IMR-90 (cell line): ENCODE measurements at regions not wholly inside any gene's neighbourhood (a gene's known extent, or its start where the extent isn't known, plus 50 kb on each side); places are given as distances from the start of the nearest gene placed in this dataset.

Source experiments
- ATAC-seq: fragments of 200-7000 bp; cut with Tn5 transposase; 2 replicates; pipeline ENCODE4 v1.9.1; 2020; ENCODE audit warnings: low read depth, mild to moderate bottlenecking, moderate library complexity
- BruUV-seq: library from RNA; stranded (reverse); fragments of 400-500 nt; replicated peaks from 2 replicates; lab custom pipeline; 2021; lab: Mats Ljungman, UMichigan
- CTCF ChIA-PET: fragments of 300-600 bp; formaldehyde crosslinking; extraction: SDS; loops from one replicate; lab custom pipeline; 2021; ENCODE audit warnings: antibody characterized with exemption; lab: Yijun Ruan, JAX
- POLR2A ChIA-PET: fragments of 300-600 bp; sonication (Branson Sonifier 250); formaldehyde crosslinking; loops from one replicate; lab custom pipeline; 2022; ENCODE audit warnings: antibody characterized with exemption; ENCODE audit not compliant: unreplicated experiment; lab: Charles Lee
- DNase-seq: peaks from one replicate; pipeline ENCODE4 v3.0.0; 2013
- H2AFZ ChIP-seq: replicated peaks from 2 replicates; pipeline ENCODE3; 2013; ENCODE audit warnings: low read length, mild to moderate bottlenecking; ENCODE audit not compliant: poor library complexity
- H2AK5ac ChIP-seq: 2 replicates; pipeline ENCODE4 v1.6.1; 2013; ENCODE audit warnings: low read depth, low read length, inconsistent platforms
- H2AK9ac ChIP-seq: replicated peaks from 2 replicates; pipeline ENCODE3; 2013; ENCODE audit warnings: mild to moderate bottlenecking, low read depth, low read length, moderate library complexity; ENCODE audit not compliant: poor library complexity
- H2BK120ac ChIP-seq: 2 replicates; pipeline ENCODE4 v1.6.1; 2013; ENCODE audit warnings: low read depth, low read length, inconsistent platforms
- H2BK15ac ChIP-seq: 3 replicates; pipeline ENCODE4 v1.6.1; 2013; ENCODE audit warnings: low read depth, low read length, inconsistent platforms
- H2BK20ac ChIP-seq: 2 replicates; pipeline ENCODE4 v1.6.1; 2013; ENCODE audit warnings: low read depth, mild to moderate bottlenecking, inconsistent platforms, low read length, moderate library complexity
- H2BK5ac ChIP-seq: 2 replicates; pipeline ENCODE4 v1.6.1; 2013; ENCODE audit warnings: mild to moderate bottlenecking, low read depth, low read length, inconsistent platforms; ENCODE audit not compliant: poor library complexity, severe bottlenecking
- H3K14ac ChIP-seq: replicated peaks from 2 replicates; pipeline ENCODE4 v1.6.1; 2013; ENCODE audit warnings: low read depth, low read length, inconsistent platforms
- H3K18ac ChIP-seq: 2 replicates; pipeline ENCODE4 v1.6.1; 2013; ENCODE audit warnings: low read depth, low read length, control low read depth
- H3K23ac ChIP-seq: 2 replicates; pipeline ENCODE4 v1.6.1; 2013; ENCODE audit warnings: low read depth, low read length, inconsistent platforms
- H3K27ac ChIP-seq: 2 replicates; pipeline ENCODE4 v1.5.1; 2013; ENCODE audit warnings: mild to moderate bottlenecking, control low read depth, low read length; ENCODE audit not compliant: insufficient read depth
- H3K27me3 ChIP-seq: 2 replicates; pipeline ENCODE4 v1.6.1; 2013; ENCODE audit warnings: low read length; ENCODE audit not compliant: control insufficient read depth, insufficient read depth
- H3K36me3 ChIP-seq: 2 replicates; pipeline ENCODE4 v1.6.1; 2013; ENCODE audit warnings: low read length, mixed read lengths; ENCODE audit not compliant: control insufficient read depth, insufficient read depth
- H3K4ac ChIP-seq: 2 replicates; pipeline ENCODE4 v1.6.1; 2013; ENCODE audit warnings: low read depth, low read length, inconsistent platforms
- H3K4me1 ChIP-seq: 2 replicates; pipeline ENCODE4 v1.6.1; 2013; ENCODE audit warnings: low read length, mixed read lengths; ENCODE audit not compliant: control insufficient read depth, insufficient read depth
- H3K4me2 ChIP-seq: 2 replicates; pipeline ENCODE4 v1.6.1; 2013; ENCODE audit warnings: low read depth, mild to moderate bottlenecking, control low read depth, low read length, moderate library complexity
- H3K4me3 ChIP-seq: 2 replicates; pipeline ENCODE4 v1.5.1; 2013; ENCODE audit warnings: low read depth, mild to moderate bottlenecking, control low read depth, low read length, moderate library complexity; ENCODE audit not compliant: insufficient read depth
- H3K56ac ChIP-seq: 2 replicates; pipeline ENCODE4 v1.6.1; 2013; ENCODE audit warnings: low read length, inconsistent platforms; ENCODE audit not compliant: insufficient read depth; ENCODE audit errors: extremely low read depth
- H3K79me1 ChIP-seq, 2 experiments: 2 replicates each; pipeline ENCODE4 v1.6.1; 2013; ENCODE audit warnings: low read length in 2 of 2, inconsistent platforms in 1 of 2, low read depth in 1 of 2
- H3K9ac ChIP-seq: 2 replicates; pipeline ENCODE4 v1.6.1; 2013; ENCODE audit warnings: low read depth, low read length, control low read depth
- H3K9me1 ChIP-seq: 2 replicates; pipeline ENCODE4 v1.6.1; 2013; ENCODE audit warnings: low read length, inconsistent platforms; ENCODE audit not compliant: insufficient read depth
- H3K9me3 ChIP-seq: 2 replicates; pipeline ENCODE4 v1.6.1; 2013; ENCODE audit warnings: low read length; ENCODE audit not compliant: control insufficient read depth, insufficient read depth
- H4K20me1 ChIP-seq: 2 replicates; pipeline ENCODE4 v1.6.1; 2013; ENCODE audit warnings: low read length, inconsistent platforms; ENCODE audit not compliant: insufficient read depth
- H4K5ac ChIP-seq: 2 replicates; pipeline ENCODE4 v1.6.1; 2013; ENCODE audit warnings: mild to moderate bottlenecking, low read depth, low read length, control low read depth
- H4K8ac ChIP-seq, 2 experiments: 2 replicates each; pipeline ENCODE4 v1.6.1; 2013; ENCODE audit warnings: low read depth in 2 of 2, low read length in 2 of 2, control low read depth in 1 of 2, inconsistent platforms in 1 of 2
- H4K91ac ChIP-seq: 2 replicates; pipeline ENCODE4 v1.6.1; 2013; ENCODE audit warnings: low read depth, low read length, inconsistent platforms; ENCODE audit not compliant: insufficient read depth
- CEBPB ChIP-seq: IDR thresholded peaks from 2 replicates; pipeline ENCODE4 v1.6.1; 2012; ENCODE audit warnings: low read depth, low read length, improper control_type of control experiment
- CHD1 ChIP-seq: IDR thresholded peaks from 2 replicates; pipeline ENCODE4 v1.6.1; 2012; ENCODE audit warnings: low read depth, low read length, improper control_type of control experiment
- MAZ ChIP-seq: IDR thresholded peaks from 2 replicates; pipeline ENCODE4 v1.6.1; 2012; ENCODE audit warnings: low read depth, mild to moderate bottlenecking, low read length, improper control_type of control experiment, moderate library complexity, borderline replicate concordance
- SMC3 ChIP-seq: fragments of 150-350 bp; IDR thresholded peaks from 2 replicates; pipeline ENCODE4 v1.6.1; 2016; ENCODE audit warnings: low read depth, mild to moderate bottlenecking, antibody characterized with exemption, low read length, moderate library complexity
- WGBS, 2 experiments: methylation state at CpG; one replicate each; pipeline versions ENCODE4 v1.1.5 to v1.1.7; 2013; ENCODE audit warnings: missing lambda C conversion rate in 2 of 2; ENCODE audit not compliant: insufficient read length in 1 of 2; ENCODE audit errors: extremely low coverage in 2 of 2; 5-methylcytosine and 5-hydroxymethylcytosine counted together
- dilution Hi-C: fragments of 300-500 bp; cut with HindIII; formaldehyde crosslinking; loops from one replicate; pipeline ENCODE4 v1.14.3; 2018; ENCODE audit warnings: low sequenced_read_pairs; ENCODE audit not compliant: unreplicated experiment
- in situ Hi-C: fragments of 300-500 bp; cut with MboI; formaldehyde crosslinking; loops from 3 replicates; pipeline ENCODE4 v1.14.3; 2019; ENCODE audit warnings: low sequenced_read_pairs, inconsistent platforms, mixed read lengths
- intact Hi-C: fragments of 100-400 bp; cut with micrococcal nuclease; formaldehyde crosslinking; loops from 2 replicates; pipeline ENCODE4 v1.10.0; 2022

GRCh38 chr18:61666876-61667590, 225.8 kb downstream of the RNF152 start:
- in situ Hi-C loops = no loop called here
- Histone ChIP-seq H3K9me1 (no peaks in the 10 kb centered on the region), H3K4me1 (no peaks in the 10 kb centered on the region), H3K27ac (no peak overlapping the region), H3K9ac (no peak overlapping the region), H2AK5ac (no peak overlapping the region), H3K27me3 (no peaks in the 10 kb centered on the region), H3K4me2 (no peak overlapping the region), H3K14ac (no peak overlapping the region), H3K23ac (no peak overlapping the region), H3K4ac (no peak overlapping the region), H4K91ac (no peak overlapping the region), H4K20me1 (no peaks in the 10 kb centered on the region), H4K5ac (no peak overlapping the region), H4K8ac (no peak overlapping the region), H3K4me3 (no peak overlapping the region), H3K9me3 (no peaks in the 10 kb centered on the region; the same call in 1 of the 2 replicates), H3K79me1 (no peaks in the 10 kb centered on the region), H3K18ac (no peak overlapping the region), H2AFZ (no peak overlapping the region), H3K36me3 (no peaks in the 10 kb centered on the region), H3K56ac (no peak overlapping the region), H2AK9ac (no peak overlapping the region), H2BK5ac (no peak overlapping the region), H2BK120ac (no peak overlapping the region), H2BK15ac (no peak overlapping the region), H2BK20ac (no peak overlapping the region)
- CTCF ChIA-PET = interaction anchor here (0.5 to 0.6 kb wide), 2 partner anchors 266 to 371 kb away, joined by 3 read pairs; no protein-coding TSS in a partner anchor
- TF ChIP-seq CHD1 = no peak
- no peak for TF ChIP-seq CEBPB
- no peak for TF ChIP-seq MAZ
- TF ChIP-seq SMC3 = no peak
- intact Hi-C loops = no loop called here
- dilution Hi-C loops = no loop called here
- WGBS, 2 experiments = no CpG with 5 or more reads among the region's 2 CpGs
- POLR2A ChIA-PET = no interaction called here
- ATAC-seq (no peak), DNase-seq (no peak)
- BruUV-seq = no TSS peak
